GM12801 (cell line): ENCODE measurements at regions not wholly inside any gene's neighbourhood (a gene's known extent, or its start where the extent isn't known, plus 50 kb on each side); places are given as distances from the start of the nearest gene placed in this dataset.

Source experiments
- TF ChIP-seq, protein P1 (sequence below): IDR thresholded peaks from one replicate; pipeline ENCODE4 v1.5.1; 2011; ENCODE audit warnings: control low read depth; ENCODE audit not compliant: insufficient read length; ENCODE audit errors: extremely low read depth

DNA sequence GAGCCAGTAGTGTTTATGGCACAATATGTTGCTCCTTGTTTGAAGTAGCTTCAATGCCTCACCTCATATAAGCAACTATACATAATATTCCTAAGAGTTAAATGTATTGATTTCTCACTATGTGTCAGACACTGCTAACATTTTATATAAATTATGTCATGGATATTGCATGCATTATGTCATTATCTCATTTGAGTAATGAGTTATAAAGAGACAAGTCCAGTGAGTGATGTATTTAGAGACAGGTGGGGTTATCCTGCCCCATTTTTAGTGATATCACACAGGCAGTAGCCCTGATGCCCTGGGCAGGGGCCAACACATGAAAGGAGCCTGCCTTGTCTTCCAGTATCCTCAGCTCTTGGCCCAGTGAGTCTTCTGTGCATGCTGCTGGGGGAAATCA lies 247.0 kb upstream of the SESN3 start:
- TF ChIP-seq, protein P1, sequence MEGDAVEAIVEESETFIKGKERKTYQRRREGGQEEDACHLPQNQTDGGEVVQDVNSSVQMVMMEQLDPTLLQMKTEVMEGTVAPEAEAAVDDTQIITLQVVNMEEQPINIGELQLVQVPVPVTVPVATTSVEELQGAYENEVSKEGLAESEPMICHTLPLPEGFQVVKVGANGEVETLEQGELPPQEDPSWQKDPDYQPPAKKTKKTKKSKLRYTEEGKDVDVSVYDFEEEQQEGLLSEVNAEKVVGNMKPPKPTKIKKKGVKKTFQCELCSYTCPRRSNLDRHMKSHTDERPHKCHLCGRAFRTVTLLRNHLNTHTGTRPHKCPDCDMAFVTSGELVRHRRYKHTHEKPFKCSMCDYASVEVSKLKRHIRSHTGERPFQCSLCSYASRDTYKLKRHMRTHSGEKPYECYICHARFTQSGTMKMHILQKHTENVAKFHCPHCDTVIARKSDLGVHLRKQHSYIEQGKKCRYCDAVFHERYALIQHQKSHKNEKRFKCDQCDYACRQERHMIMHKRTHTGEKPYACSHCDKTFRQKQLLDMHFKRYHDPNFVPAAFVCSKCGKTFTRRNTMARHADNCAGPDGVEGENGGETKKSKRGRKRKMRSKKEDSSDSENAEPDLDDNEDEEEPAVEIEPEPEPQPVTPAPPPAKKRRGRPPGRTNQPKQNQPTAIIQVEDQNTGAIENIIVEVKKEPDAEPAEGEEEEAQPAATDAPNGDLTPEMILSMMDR = no peak

DNA sequence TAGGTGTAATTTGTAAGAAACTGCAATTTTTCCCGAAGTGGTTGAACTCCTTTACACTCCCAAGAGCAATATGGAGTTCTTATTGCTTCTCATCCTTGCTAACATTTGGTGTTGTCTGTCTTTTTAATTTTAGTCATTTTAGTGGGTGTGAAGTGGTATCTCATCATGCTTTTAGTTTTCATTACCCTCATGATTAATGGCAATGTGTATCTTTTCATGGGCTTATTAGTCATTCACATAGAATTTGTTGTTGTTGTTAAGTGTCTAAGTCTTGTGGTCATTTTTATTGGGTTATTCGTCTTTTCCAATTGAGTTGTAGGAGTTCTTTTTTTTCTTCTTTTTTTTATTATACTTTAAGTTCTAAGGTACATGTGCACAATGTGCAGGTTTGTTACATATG lies 238.3 kb upstream of the SESN3 start:
- TF ChIP-seq, protein P1 = no peak

DNA sequence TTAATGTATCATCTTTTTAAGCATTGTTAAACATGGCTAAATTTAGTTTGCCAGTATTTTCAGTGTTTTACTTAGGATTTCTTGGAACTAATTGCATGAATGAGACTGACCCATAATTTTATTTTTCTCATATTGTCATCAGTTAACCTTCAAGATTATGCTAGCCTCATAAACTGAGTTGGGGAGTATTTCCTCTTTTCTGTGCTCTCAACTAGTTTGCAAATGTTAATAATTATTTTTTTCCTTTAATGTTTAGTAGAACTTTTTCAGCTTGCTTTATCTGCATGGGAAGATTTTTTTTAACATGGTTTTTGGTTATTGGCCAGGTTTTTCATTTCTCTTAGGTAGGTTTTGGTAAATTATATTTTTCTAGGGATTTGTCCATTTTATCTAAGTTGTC lies 235.4 kb upstream of the SESN3 start:
- TF ChIP-seq, protein P1 = no peak

- TF ChIP-seq, protein P1 = no peak
These were observed 234.9 kb upstream of the SESN3 start for GRCh38 chr11:95465887-95466286.

DNA sequence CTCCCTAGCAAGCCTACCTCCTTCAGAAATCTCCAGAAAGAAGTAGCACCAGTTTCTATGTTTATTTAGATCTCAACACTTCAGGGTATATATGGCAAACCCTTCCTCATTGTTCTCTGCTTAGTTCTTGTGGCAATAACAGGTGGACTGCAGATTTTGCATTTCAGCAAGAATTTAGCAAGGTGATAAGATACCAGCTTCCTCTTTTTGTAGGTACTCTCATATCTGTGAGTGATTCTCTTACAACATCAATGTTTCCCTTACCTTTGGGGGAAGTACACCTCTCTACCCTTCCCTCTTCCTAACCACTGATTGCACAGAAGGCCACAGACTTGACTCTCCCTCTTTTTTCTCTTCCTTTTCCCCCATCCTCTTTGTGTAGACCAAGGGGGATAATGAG lies 230.9 kb upstream of the SESN3 start:
- TF ChIP-seq, protein P1 = no peak

DNA sequence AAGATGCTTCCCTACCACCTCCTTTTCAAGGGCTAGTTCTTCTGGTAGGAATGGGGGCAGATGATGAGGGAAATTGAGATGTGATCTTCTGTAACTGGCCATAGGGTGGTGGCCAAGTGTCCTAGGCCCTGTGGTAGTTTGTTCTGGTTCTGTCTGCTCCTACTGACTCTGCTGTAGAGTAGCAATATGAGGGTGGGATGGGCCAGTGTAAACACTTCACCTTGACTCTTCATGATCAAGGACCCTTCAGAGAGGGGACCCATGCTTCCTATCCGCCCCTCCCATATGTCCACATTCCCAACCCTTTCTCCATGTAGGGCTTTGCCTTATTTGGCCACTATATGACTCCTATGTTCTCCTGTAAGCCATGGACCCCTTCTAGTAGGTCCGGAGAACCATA lies 230.3 kb upstream of the SESN3 start:
- TF ChIP-seq, protein P1 = no peak

DNA sequence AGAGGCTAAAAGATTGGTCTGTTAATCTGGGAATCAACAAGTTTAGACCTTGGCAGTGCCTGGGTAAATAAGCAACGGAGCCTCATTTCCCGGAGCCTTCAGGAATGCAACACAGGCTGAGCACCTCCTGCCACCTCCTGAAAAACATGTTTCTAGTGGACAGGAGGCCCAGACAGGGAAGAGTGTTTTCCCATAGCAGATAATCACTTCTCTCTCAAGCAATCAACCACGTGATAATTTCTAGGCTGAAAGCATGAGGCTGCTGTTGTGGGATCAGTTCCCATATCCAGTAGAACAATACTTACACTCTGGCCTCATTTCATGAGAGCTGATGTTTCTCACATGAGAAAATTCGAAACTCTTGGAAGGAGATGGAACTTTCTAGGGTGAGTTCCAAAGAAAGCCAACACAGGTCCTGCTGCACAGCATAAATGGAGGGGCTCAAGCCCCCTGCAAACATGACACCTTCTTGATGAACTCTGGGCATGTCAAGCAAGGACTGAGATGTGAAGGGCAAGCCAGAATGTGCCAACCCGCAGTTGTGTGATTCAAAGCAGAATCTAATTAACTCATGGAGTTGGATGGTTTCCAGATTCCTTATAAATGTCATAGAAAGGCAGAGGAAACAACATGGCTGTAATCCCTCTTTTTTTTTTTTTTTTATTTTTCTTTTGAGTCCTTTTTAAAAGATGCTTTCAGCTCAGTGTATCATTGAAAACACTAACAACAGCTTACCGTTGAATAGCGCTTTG lies 228.5 kb upstream of the SESN3 start:
- TF ChIP-seq, protein P1 = no peak
